ENCODE measurements at regions not wholly inside any gene's neighbourhood (a gene's known extent, or its start where the extent isn't known, plus 50 kb on each side); places are given as distances from the start of the nearest gene placed in this dataset.

DNA sequence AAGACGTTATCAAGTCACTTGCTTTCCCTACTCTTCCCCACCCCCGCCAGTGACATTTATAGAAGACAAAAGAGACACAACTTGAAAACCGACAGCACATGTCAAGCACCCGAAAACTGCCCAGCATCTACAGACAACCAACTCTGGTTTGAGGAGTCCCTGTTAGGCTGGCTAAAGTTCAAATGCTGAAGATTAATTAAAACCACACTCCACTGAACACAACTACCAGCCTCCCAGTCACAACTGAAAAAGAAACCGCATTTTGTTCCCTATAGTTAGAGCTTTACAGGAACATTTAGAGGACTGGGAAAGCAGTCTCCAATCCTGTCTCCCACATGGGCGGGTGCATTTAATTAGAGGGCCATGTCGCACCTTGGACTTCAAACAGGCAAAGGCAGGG, 73.0 kb upstream of the COX10 start (continued):
- TF ChIP-seq, protein P1, sequence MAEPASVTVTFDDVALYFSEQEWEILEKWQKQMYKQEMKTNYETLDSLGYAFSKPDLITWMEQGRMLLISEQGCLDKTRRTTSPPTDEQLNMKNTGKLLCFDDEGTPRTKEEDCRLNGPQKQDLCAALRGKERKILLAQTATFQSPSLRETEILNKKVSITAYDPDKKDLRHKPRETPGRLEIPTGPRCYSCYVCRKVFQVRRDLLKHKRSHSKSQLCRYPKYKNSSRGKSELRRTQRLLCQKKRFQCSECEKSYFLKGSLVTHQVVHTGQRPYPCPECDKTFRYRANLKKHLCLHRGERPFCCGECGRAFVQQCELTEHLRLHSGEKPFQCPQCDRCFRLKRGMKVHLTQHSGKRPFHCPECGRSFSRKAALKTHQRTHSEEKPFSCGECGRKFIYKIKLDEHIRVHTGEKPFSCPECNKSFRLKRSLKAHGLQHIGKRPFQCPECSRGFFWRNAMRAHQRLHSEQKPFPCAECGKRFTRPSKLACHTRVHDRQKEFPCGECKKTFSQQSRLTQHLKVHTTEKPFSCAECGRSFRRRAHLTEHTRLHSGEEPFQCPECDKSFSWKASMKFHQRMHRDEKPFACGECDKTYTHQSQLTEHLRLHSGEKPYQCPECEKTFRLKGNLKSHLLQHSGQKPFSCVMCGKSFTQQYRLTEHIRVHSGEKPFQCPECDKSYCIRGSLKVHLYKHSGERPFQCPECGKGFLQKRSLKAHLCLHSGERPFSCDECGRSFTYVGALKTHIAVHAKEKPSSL (CRISPR knock-in tag; conservative IDR thresholded peaks at IDR 0.05), result no peak
- TF ChIP-seq ZNF317 (CRISPR knock-in tag; IDR thresholded peaks at IDR 0.05; ENCODE audit: borderline replicate concordance, low read depth) (no peak), CBFB (CRISPR knock-in tag; IDR thresholded peaks at IDR 0.05; ENCODE audit: low read depth) (no peak), JUN (CRISPR knock-in tag; IDR thresholded peaks at IDR 0.05) (no peak), SMAD3 (CRISPR knock-in tag; IDR thresholded peaks at IDR 0.05; ENCODE audit: borderline replicate concordance) (no peak), ZNF219 (CRISPR knock-in tag; IDR thresholded peaks at IDR 0.05; ENCODE audit: borderline replicate concordance) (no peak), EMX1 (CRISPR knock-in tag; IDR thresholded peaks at IDR 0.05) (no peak)
- TF ChIP-seq, protein P2, sequence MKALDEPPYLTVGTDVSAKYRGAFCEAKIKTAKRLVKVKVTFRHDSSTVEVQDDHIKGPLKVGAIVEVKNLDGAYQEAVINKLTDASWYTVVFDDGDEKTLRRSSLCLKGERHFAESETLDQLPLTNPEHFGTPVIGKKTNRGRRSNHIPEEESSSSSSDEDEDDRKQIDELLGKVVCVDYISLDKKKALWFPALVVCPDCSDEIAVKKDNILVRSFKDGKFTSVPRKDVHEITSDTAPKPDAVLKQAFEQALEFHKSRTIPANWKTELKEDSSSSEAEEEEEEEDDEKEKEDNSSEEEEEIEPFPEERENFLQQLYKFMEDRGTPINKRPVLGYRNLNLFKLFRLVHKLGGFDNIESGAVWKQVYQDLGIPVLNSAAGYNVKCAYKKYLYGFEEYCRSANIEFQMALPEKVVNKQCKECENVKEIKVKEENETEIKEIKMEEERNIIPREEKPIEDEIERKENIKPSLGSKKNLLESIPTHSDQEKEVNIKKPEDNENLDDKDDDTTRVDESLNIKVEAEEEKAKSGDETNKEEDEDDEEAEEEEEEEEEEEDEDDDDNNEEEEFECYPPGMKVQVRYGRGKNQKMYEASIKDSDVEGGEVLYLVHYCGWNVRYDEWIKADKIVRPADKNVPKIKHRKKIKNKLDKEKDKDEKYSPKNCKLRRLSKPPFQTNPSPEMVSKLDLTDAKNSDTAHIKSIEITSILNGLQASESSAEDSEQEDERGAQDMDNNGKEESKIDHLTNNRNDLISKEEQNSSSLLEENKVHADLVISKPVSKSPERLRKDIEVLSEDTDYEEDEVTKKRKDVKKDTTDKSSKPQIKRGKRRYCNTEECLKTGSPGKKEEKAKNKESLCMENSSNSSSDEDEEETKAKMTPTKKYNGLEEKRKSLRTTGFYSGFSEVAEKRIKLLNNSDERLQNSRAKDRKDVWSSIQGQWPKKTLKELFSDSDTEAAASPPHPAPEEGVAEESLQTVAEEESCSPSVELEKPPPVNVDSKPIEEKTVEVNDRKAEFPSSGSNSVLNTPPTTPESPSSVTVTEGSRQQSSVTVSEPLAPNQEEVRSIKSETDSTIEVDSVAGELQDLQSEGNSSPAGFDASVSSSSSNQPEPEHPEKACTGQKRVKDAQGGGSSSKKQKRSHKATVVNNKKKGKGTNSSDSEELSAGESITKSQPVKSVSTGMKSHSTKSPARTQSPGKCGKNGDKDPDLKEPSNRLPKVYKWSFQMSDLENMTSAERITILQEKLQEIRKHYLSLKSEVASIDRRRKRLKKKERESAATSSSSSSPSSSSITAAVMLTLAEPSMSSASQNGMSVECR (CRISPR knock-in tag; IDR thresholded peaks at IDR 0.05; ENCODE audit: borderline replicate concordance), result no peak
- TF ChIP-seq, protein P3, sequence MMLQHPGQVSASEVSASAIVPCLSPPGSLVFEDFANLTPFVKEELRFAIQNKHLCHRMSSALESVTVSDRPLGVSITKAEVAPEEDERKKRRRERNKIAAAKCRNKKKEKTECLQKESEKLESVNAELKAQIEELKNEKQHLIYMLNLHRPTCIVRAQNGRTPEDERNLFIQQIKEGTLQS (CRISPR knock-in tag; conservative IDR thresholded peaks at IDR 0.05), result no peak
- TF ChIP-seq, protein P4, sequence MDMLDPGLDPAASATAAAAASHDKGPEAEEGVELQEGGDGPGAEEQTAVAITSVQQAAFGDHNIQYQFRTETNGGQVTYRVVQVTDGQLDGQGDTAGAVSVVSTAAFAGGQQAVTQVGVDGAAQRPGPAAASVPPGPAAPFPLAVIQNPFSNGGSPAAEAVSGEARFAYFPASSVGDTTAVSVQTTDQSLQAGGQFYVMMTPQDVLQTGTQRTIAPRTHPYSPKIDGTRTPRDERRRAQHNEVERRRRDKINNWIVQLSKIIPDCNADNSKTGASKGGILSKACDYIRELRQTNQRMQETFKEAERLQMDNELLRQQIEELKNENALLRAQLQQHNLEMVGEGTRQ (CRISPR knock-in tag; IDR thresholded peaks at IDR 0.05), result no peak
- TF ChIP-seq, protein P5, sequence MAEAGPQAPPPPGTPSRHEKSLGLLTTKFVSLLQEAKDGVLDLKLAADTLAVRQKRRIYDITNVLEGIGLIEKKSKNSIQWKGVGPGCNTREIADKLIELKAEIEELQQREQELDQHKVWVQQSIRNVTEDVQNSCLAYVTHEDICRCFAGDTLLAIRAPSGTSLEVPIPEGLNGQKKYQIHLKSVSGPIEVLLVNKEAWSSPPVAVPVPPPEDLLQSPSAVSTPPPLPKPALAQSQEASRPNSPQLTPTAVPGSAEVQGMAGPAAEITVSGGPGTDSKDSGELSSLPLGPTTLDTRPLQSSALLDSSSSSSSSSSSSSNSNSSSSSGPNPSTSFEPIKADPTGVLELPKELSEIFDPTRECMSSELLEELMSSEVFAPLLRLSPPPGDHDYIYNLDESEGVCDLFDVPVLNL (CRISPR knock-in tag; IDR thresholded peaks at IDR 0.05; ENCODE audit: borderline replicate concordance, low read depth), result no peak
- TF ChIP-seq, protein P6, sequence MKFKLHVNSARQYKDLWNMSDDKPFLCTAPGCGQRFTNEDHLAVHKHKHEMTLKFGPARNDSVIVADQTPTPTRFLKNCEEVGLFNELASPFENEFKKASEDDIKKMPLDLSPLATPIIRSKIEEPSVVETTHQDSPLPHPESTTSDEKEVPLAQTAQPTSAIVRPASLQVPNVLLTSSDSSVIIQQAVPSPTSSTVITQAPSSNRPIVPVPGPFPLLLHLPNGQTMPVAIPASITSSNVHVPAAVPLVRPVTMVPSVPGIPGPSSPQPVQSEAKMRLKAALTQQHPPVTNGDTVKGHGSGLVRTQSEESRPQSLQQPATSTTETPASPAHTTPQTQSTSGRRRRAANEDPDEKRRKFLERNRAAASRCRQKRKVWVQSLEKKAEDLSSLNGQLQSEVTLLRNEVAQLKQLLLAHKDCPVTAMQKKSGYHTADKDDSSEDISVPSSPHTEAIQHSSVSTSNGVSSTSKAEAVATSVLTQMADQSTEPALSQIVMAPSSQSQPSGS (CRISPR knock-in tag; IDR thresholded peaks at IDR 0.05; ENCODE audit: borderline replicate concordance, low read depth), result no peak
- TF ChIP-seq, protein P7, sequence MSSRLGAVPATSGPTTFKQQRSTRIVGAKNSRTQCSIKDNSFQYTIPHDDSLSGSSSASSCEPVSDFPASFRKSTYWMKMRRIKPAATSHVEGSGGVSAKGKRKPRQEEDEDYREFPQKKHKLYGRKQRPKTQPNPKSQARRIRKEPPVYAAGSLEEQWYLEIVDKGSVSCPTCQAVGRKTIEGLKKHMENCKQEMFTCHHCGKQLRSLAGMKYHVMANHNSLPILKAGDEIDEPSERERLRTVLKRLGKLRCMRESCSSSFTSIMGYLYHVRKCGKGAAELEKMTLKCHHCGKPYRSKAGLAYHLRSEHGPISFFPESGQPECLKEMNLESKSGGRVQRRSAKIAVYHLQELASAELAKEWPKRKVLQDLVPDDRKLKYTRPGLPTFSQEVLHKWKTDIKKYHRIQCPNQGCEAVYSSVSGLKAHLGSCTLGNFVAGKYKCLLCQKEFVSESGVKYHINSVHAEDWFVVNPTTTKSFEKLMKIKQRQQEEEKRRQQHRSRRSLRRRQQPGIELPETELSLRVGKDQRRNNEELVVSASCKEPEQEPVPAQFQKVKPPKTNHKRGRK (CRISPR knock-in tag; IDR thresholded peaks at IDR 0.05; ENCODE audit: borderline replicate concordance), result no peak
- TF ChIP-seq, protein P8, sequence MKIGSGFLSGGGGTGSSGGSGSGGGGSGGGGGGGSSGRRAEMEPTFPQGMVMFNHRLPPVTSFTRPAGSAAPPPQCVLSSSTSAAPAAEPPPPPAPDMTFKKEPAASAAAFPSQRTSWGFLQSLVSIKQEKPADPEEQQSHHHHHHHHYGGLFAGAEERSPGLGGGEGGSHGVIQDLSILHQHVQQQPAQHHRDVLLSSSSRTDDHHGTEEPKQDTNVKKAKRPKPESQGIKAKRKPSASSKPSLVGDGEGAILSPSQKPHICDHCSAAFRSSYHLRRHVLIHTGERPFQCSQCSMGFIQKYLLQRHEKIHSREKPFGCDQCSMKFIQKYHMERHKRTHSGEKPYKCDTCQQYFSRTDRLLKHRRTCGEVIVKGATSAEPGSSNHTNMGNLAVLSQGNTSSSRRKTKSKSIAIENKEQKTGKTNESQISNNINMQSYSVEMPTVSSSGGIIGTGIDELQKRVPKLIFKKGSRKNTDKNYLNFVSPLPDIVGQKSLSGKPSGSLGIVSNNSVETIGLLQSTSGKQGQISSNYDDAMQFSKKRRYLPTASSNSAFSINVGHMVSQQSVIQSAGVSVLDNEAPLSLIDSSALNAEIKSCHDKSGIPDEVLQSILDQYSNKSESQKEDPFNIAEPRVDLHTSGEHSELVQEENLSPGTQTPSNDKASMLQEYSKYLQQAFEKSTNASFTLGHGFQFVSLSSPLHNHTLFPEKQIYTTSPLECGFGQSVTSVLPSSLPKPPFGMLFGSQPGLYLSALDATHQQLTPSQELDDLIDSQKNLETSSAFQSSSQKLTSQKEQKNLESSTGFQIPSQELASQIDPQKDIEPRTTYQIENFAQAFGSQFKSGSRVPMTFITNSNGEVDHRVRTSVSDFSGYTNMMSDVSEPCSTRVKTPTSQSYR (CRISPR knock-in tag; IDR thresholded peaks at IDR 0.05), result no peak

Data from WTC11 (cell line).